HEK293T (cell line): ENCODE measurements at regions not wholly inside any gene's neighbourhood (a gene's known extent, or its start where the extent isn't known, plus 50 kb on each side); places are given as distances from the start of the nearest gene placed in this dataset.

ENCODE experiments used
- BHLHE40 ChIP-seq: fragments of 450-650 bp; IDR thresholded peaks from 2 replicates; pipeline ENCODE4 v1.6.1; 2016; ENCODE audit warnings: mild to moderate bottlenecking, moderate library complexity, borderline replicate concordance
- FOXM1 ChIP-seq: fragments of 450-650 bp; IDR thresholded peaks from 2 replicates; pipeline ENCODE4 v1.6.1; 2017; ENCODE audit warnings: mild to moderate bottlenecking, borderline replicate concordance
- HDGF ChIP-seq: fragments of 450-650 bp; IDR thresholded peaks from 2 replicates; pipeline ENCODE4 v1.6.1; 2017; ENCODE audit warnings: antibody characterized with exemption, borderline replicate concordance
- TARDBP ChIP-seq: fragments of 450-650 bp; IDR thresholded peaks from 2 replicates; pipeline ENCODE4 v1.6.1; 2016
- ZNF384 ChIP-seq: fragments of 450-650 bp; IDR thresholded peaks from 2 replicates; pipeline ENCODE4 v1.6.1; 2016
- TF ChIP-seq, protein P1 (sequence below): fragments of 450-650 bp; IDR thresholded peaks from 2 replicates; pipeline ENCODE4 v1.6.1; 2016

DNA sequence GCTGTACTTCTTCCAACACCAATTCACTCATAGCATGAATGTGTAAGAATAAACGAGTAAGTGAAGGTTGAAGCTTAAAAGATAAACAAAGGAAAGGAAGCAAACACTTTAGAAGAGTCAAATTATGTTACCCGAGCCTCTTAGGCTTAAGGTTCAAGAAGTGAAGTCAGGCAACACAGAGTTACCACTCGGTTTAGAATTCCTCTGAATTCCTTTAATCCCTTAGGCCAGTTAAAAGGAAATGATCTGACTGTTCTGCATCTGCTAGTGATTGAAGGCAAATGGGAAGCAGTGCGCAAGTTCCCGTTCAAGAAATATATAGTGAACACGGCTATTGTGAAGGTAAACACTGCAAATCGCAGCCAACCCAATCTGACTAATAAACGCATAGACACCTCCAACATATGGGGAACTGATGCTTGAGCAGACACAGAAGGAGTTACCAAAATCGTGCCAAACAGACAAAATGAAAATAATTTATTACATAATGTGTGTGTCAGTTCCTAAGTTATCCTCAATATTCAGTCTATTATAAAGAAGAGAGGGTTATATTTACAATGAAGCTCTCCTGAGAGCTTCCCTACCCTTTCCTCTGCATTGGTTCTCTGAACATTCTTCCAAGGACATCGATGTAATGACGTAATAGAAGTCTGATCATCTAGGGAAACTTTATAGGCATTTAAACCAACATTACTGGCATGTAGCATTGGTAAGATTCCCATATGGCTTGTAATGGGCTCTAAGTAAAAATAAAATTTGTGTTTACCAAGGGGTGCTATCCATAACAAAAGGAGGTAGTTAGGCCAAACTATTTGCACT is 837.1 kb upstream of the ZNF608 start:
- TF ChIP-seq, protein P1, sequence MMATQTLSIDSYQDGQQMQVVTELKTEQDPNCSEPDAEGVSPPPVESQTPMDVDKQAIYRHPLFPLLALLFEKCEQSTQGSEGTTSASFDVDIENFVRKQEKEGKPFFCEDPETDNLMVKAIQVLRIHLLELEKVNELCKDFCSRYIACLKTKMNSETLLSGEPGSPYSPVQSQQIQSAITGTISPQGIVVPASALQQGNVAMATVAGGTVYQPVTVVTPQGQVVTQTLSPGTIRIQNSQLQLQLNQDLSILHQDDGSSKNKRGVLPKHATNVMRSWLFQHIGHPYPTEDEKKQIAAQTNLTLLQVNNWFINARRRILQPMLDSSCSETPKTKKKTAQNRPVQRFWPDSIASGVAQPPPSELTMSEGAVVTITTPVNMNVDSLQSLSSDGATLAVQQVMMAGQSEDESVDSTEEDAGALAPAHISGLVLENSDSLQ = no peak
- TF ChIP-seq BHLHE40 (no peak), HDGF (no peak), FOXM1 (no peak), TARDBP (no peak), ZNF384 (no peak)
